Prostate gland (tissue), 2 donors: ENCODE measurements at regions not wholly inside any gene's neighbourhood (a gene's known extent, or its start where the extent isn't known, plus 50 kb on each side); places are given as distances from the start of the nearest gene placed in this dataset.
"Not testable (repeated sequence)": the region's sequence is repeated elsewhere in the genome, so short reads cannot be mapped to it uniquely, and the experiment has no call there.

Source experiments
- DNase-seq: peaks from one replicate; pipeline ENCODE4 v3.0.0-alpha.2; 2019; ENCODE audit warnings: low spot score
- H3K27ac ChIP-seq, 2 donors: fragments of 200-600 bp; sonication (generic); 2 replicates each; pipeline ENCODE4 v1.5.1; 2017 to 2019
- H3K27me3 ChIP-seq: fragments of 200-600 bp; sonication (generic); replicated peaks from 2 replicates; pipeline ENCODE4 v1.5.1; 2019; ENCODE audit not compliant: insufficient read depth
- H3K36me3 ChIP-seq, 2 donors: fragments of 200-600 bp; sonication (generic); 1 replicate in 1 of 2; 2 replicates in 1 of 2; pipeline versions ENCODE4 v1.5.1 to v1.8.1; 2017 to 2019
- H3K4me1 ChIP-seq: fragments of 200-600 bp; sonication (generic); replicated peaks from 2 replicates; pipeline ENCODE4 v1.5.1; 2019
- H3K4me3 ChIP-seq, 2 donors: fragments of 200-600 bp; sonication (generic); 2 replicates each; pipeline ENCODE4 v1.5.1; 2017 to 2019
- H3K9me3 ChIP-seq: fragments of 200-600 bp; sonication (generic); 2 replicates; pipeline ENCODE4 v1.5.1; 2017
- POLR2A ChIP-seq: fragments of 450-650 bp; IDR thresholded peaks from one replicate; pipeline ENCODE4 v1.6.1; 2016; ENCODE audit warnings: antibody characterized with exemption, mild to moderate bottlenecking
- POLR2AphosphoS5 ChIP-seq: sonication (generic); formaldehyde crosslinking; IDR thresholded peaks from one replicate; pipeline ENCODE4 v1.6.1; 2017; ENCODE audit warnings: antibody characterized with exemption
- WGBS: methylation state at CpG from one replicate; pipeline ENCODE4 v1.1.5; 2018; 5-methylcytosine and 5-hydroxymethylcytosine counted together
- intact Hi-C: fragments of 100-400 bp; cut with DNase I; formaldehyde crosslinking; loops from one replicate; pipeline ENCODE4 v1.14.2; 2022
- TF ChIP-seq, protein P1 (sequence below), 4 experiments: fragments of 200-600 bp in 2 of 4; fragments of 450-650 bp in 2 of 4; sonication (generic) in 2 of 4; IDR thresholded peaks; 1 replicate in 3 of 4; 2 replicates in 1 of 4; pipeline ENCODE4 v1.5.1; 2016 to 2019; ENCODE audit warnings: antibody characterized with exemption in 4 of 4, mild to moderate bottlenecking in 2 of 4, moderate library complexity in 2 of 4

- H3K27ac ChIP-seq, result no peak overlapping the region
- no peaks in the 10 kb centered on the region for H3K4me1 ChIP-seq
- TF ChIP-seq, protein P1, sequence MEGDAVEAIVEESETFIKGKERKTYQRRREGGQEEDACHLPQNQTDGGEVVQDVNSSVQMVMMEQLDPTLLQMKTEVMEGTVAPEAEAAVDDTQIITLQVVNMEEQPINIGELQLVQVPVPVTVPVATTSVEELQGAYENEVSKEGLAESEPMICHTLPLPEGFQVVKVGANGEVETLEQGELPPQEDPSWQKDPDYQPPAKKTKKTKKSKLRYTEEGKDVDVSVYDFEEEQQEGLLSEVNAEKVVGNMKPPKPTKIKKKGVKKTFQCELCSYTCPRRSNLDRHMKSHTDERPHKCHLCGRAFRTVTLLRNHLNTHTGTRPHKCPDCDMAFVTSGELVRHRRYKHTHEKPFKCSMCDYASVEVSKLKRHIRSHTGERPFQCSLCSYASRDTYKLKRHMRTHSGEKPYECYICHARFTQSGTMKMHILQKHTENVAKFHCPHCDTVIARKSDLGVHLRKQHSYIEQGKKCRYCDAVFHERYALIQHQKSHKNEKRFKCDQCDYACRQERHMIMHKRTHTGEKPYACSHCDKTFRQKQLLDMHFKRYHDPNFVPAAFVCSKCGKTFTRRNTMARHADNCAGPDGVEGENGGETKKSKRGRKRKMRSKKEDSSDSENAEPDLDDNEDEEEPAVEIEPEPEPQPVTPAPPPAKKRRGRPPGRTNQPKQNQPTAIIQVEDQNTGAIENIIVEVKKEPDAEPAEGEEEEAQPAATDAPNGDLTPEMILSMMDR (IDR thresholded peaks at IDR 0.05), result no peak
- TF ChIP-seq POLR2AphosphoS5 (peak; percentile 15), POLR2A (no peak)
- no peak for DNase-seq
- no peak overlapping the region for H3K4me3 ChIP-seq
- intact Hi-C loops, result no loop called here
- H3K36me3 ChIP-seq, result no peaks in the 10 kb centered on the region
- no peaks in the 10 kb centered on the region for H3K9me3 ChIP-seq
- no peaks in the 10 kb centered on the region for H3K27me3 ChIP-seq
- WGBS, result 29% methylated on average over 3 of the region's 3 CpGs
Observed at GRCh38 chr6:121593011-121593641, 157.7 kb downstream of the GJA1 start.

DNA sequence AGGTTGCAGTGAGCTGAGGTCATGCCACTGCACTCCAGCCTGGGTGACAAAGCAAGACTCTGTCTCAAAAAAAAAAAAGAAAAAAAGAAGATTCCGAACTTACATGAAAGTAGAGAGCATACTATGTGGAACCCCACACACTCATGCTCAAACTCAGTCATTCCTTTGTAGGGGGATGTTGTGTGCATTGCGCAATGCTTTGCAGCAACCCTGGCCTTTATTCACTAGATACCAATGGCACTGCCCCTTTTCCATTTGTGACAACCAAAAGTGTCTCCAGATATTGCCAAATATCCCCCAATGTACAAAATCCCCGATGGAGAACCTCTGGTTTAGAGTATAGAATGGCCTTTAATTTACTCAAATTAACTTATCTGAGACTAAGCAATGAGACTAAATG, 158.6 kb downstream of the GJA1 start:
- TF ChIP-seq, protein P1 (IDR thresholded peaks at IDR 0.05), result no peak
- TF ChIP-seq POLR2A (no peak), POLR2AphosphoS5 (no peak)
- 98% methylated on average over 3 of the region's 3 CpGs for WGBS
- Histone ChIP-seq H3K36me3 (no peaks in the 10 kb centered on the region), H3K4me3 (no peak overlapping the region), H3K27ac (no peak overlapping the region), H3K4me1 (no peaks in the 10 kb centered on the region), H3K9me3 (no peaks in the 10 kb centered on the region), H3K27me3 (no peaks in the 10 kb centered on the region)
- intact Hi-C loops, result no loop called here
- DNase-seq, result no peak

GRCh38 chr6:121595646-121596045, 160.2 kb downstream of the GJA1 start:
- WGBS, result 97% methylated on average over 1 of the region's 1 CpG
- no peak for TF ChIP-seq POLR2AphosphoS5
- TF ChIP-seq, protein P1 (IDR thresholded peaks at IDR 0.05), result no peak
- TF ChIP-seq POLR2A, result no peak
- intact Hi-C loops, result no loop called here
- DNase-seq, result no peak
- no peaks in the 10 kb centered on the region for H3K36me3 ChIP-seq
- no peak overlapping the region for H3K27ac ChIP-seq
- H3K9me3 ChIP-seq, result no peaks in the 10 kb centered on the region
- H3K4me1 ChIP-seq, result no peaks in the 10 kb centered on the region
- H3K27me3 ChIP-seq, result no peaks in the 10 kb centered on the region
- H3K4me3 ChIP-seq, result no peak overlapping the region

GRCh38 chr6:121596441-121596840, 161.0 kb downstream of the GJA1 start:
- H3K4me3 ChIP-seq, result no peak overlapping the region
- TF ChIP-seq, protein P1 (IDR thresholded peaks at IDR 0.05), result no peak
- no peak for TF ChIP-seq POLR2A
- TF ChIP-seq POLR2AphosphoS5, result no peak
- H3K36me3 ChIP-seq, result no peaks in the 10 kb centered on the region
- no peaks in the 10 kb centered on the region for H3K27me3 ChIP-seq
- H3K27ac ChIP-seq, result no peak overlapping the region
- intact Hi-C loops, result no loop called here
- no peaks in the 10 kb centered on the region for H3K4me1 ChIP-seq
- no peak for DNase-seq
- 95% methylated on average over 4 of the region's 4 CpGs for WGBS
- no peaks in the 10 kb centered on the region for H3K9me3 ChIP-seq

DNA sequence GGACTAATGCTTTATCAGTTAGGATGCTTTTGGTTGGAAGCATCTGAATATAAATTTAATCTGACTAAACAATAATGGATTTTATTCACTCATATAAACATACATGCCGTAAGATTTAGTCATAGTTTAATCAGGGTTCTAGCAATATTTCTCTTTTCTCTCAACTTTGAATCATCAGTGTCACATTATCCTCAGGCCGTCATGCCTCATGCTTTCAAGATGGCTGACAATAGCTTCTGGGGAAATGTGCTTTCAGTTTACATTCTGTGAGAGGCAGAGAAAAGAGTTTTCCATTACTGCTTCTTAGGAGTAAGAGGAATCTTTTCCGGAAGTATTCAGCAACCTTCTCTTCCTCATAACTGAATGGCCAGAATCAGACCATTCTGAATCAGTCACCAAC, 162.2 kb downstream of the GJA1 start:
- no peak overlapping the region for H3K4me3 ChIP-seq
- intact Hi-C loops, result no loop called here
- no peaks in the 10 kb centered on the region for H3K4me1 ChIP-seq
- 89% methylated on average over 3 of the region's 3 CpGs for whole genome bisulfite sequencing
- DNase-seq, result no peak
- no peak overlapping the region for H3K27ac ChIP-seq
- TF ChIP-seq, protein P1 (IDR thresholded peaks at IDR 0.05), result no peak
- TF ChIP-seq POLR2A, result no peak
- TF ChIP-seq POLR2AphosphoS5, result no peak
- no peaks in the 10 kb centered on the region for H3K9me3 ChIP-seq
- no peaks in the 10 kb centered on the region for H3K36me3 ChIP-seq
- no peaks in the 10 kb centered on the region for H3K27me3 ChIP-seq

DNA sequence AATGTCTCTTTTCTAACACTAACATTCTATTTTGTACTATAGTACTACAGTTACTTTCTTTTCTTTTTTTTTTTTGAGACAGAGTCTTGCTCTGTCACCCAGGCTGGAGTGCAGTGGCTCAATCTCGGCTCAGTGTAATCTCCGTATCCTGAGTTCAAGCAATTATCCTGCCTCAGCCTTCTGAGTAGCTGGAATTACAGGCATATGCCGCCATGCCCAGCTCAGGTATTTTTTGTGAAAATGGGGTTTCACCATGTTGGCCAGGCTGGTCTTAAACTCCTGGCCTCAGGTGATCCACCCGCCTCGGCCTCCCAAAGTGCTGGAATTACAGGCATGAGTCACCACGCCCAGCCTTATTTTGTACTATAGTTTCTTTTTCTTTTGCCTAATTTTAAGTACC, 163.9 kb downstream of the GJA1 start:
- H3K36me3 ChIP-seq, DNase-seq, H3K27ac ChIP-seq, H3K4me3 ChIP-seq, H3K27me3 ChIP-seq, intact Hi-C loops, H3K4me1 ChIP-seq, H3K9me3 ChIP-seq: not testable (repeated sequence)
- 95% methylated on average over 6 of the region's 6 CpGs for WGBS
